Activated naive CD4-positive, alpha-beta T cell treated with anti-CD3 and anti-CD28 coated beads, Interleukin-2, amount 10 ng/mL, durations not matched to agents 7 days and 5 days (primary cell): ENCODE measurements at regions not wholly inside any gene's neighbourhood (a gene's known extent, or its start where the extent isn't known, plus 50 kb on each side); places are given as distances from the start of the nearest gene placed in this dataset.

ENCODE experiments used
- CTCF ChIA-PET: fragments of 350-600 bp; sonication (Branson Sonifier 250); formaldehyde crosslinking; loops from one replicate; lab custom pipeline; 2021; ENCODE audit warnings: antibody characterized with exemption; lab: Charles Lee
- DNase-seq: peaks from one replicate; pipeline ENCODE4 v3.0.0-alpha.2; 2020
- H3K27ac Mint-ChIP-seq: one replicate; pipeline ENCODE4 v1.8.0; 2021; ENCODE audit warnings: mild to moderate bottlenecking, moderate library complexity, mixed read lengths
- H3K27me3 Mint-ChIP-seq: one replicate; pipeline ENCODE4 v1.8.0; 2021; ENCODE audit warnings: mild to moderate bottlenecking, mixed read lengths
- H3K36me3 Mint-ChIP-seq: one replicate; pipeline ENCODE4 v1.8.0; 2021; ENCODE audit warnings: mixed read lengths
- H3K4me1 Mint-ChIP-seq: one replicate; pipeline ENCODE4 v1.8.0; 2021; ENCODE audit warnings: mixed read lengths
- H3K4me3 Mint-ChIP-seq: one replicate; pipeline ENCODE4 v1.8.0; 2021; ENCODE audit warnings: mild to moderate bottlenecking, moderate library complexity, mixed read lengths
- H3K9me3 Mint-ChIP-seq: one replicate; pipeline ENCODE4 v1.8.0; 2021; ENCODE audit warnings: mixed read lengths

GRCh38 chr18:24546307-24546706, 85.9 kb downstream of the HRH4 start:
- no peak overlapping the region for H3K27ac Mint-ChIP-seq
- H3K36me3 Mint-ChIP-seq: no peaks in the 10 kb centered on the region
- H3K4me1 Mint-ChIP-seq: no peaks in the 10 kb centered on the region
- DNase-seq: no peak
- no peaks in the 10 kb centered on the region for H3K27me3 Mint-ChIP-seq
- H3K4me3 Mint-ChIP-seq: no peak overlapping the region
- CTCF ChIA-PET: interaction anchor here (4.4 kb wide), 1 partner anchor 181 kb away, joined by 13 read pairs; no protein-coding TSS in a partner anchor
- no peaks in the 10 kb centered on the region for H3K9me3 Mint-ChIP-seq

DNA sequence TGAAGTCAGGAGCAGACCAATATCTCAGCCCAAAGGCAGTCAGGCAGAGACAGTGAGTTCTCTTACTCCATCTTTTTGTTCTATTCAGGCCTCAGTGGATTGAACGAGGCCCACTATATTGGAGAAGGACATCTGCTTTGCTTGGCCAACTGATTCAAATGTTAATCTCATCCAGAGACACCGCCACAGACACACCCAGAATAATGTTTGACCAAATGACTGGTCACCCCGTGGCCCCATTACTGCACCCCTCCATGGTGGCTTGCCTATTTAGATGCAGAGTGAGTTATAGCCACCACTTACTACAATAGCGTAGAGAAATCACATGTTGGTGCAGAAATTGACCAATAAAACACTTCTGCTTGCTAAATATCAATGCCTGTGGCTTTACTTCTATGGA, 88.1 kb downstream of the HRH4 start:
- Mint-ChIP-seq H3K9me3 (no peaks in the 10 kb centered on the region), H3K27ac (no peak overlapping the region), H3K4me3 (no peak overlapping the region), H3K36me3 (no peaks in the 10 kb centered on the region), H3K27me3 (peaks cover 7% of the 10 kb centered on the region), H3K4me1 (no peaks in the 10 kb centered on the region)
- DNase-seq: no peak
- CTCF ChIA-PET: no interaction called here

DNA sequence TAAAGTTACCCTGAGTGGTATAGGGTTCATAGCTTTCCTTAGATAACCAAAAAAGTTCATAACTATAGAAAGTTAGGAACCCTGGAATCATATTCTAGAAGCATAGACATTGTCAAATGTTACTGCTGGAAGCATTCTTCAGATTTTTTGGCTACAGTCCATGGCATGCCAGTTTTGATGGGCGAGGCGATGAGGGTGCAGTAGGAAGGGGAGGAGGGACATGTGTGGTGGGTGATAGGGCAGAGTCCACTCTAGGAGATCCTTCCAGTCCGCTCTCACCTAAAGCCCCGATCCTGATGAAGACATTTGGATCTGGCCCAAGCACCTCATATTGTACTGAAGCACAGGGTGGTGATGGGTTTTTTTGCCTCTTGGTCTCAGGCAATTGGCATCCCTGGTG, 91.8 kb downstream of the HRH4 start:
- CTCF ChIA-PET: no interaction called here
- no peaks in the 10 kb centered on the region for H3K36me3 Mint-ChIP-seq

GRCh38 chr18:24553571-24554285, 93.3 kb downstream of the HRH4 start:
- CTCF ChIA-PET: interaction anchor here (0.7 kb wide), 1 partner anchor 106 kb away, joined by 5 read pairs; no protein-coding TSS in a partner anchor
- H3K4me1 Mint-ChIP-seq: no peaks in the 10 kb centered on the region

More for the DNA sequence above, 91.8 kb downstream of the HRH4 start:
- no peaks in the 10 kb centered on the region for H3K9me3 Mint-ChIP-seq
- H3K27me3 Mint-ChIP-seq: peaks cover 13% of the 10 kb centered on the region
- H3K27ac Mint-ChIP-seq: no peak overlapping the region
- H3K4me1 Mint-ChIP-seq: no peaks in the 10 kb centered on the region
- no peak overlapping the region for H3K4me3 Mint-ChIP-seq
- DNase-seq: no peak

GRCh38 chr18:24558403-24558802, 98.0 kb downstream of the HRH4 start:
- Mint-ChIP-seq H3K4me1 (no peaks in the 10 kb centered on the region), H3K27me3 (peaks cover 6% of the 10 kb centered on the region), H3K27ac (no peak overlapping the region), H3K9me3 (no peaks in the 10 kb centered on the region), H3K36me3 (no peaks in the 10 kb centered on the region), H3K4me3 (no peak overlapping the region)
- DNase-seq: no peak
- CTCF ChIA-PET: interaction anchor here (1.1 kb wide), 1 partner anchor 70 kb away, joined by 3 read pairs; no protein-coding TSS in a partner anchor

More at GRCh38 chr18:24553571-24554285, 93.3 kb downstream of the HRH4 start:
- Mint-ChIP-seq H3K36me3 (no peaks in the 10 kb centered on the region), H3K4me3 (no peak overlapping the region), H3K27ac (no peak overlapping the region), H3K27me3 (peaks cover 13% of the 10 kb centered on the region), H3K9me3 (no peaks in the 10 kb centered on the region)
- DNase-seq: no peak

DNA sequence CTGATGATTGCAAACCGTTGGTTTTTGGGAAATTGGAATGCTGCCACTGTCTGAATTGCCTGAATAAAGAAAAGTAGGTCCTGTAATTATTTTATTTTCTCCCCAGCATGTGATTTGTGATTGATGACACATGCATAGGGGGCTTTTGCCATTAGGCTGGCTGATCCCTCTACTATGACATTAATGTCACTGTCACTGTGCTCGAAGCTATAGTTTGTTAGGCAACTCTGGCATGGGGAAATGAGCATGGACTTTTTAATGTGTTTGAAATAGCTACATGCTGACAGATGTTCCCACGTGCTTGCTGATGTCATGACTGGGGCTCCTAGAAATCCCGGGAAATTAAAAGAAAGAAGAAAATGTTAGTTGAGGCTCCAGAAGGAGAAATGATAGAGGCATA, 99.1 kb downstream of the HRH4 start:
- H3K27me3 Mint-ChIP-seq: peaks cover 6% of the 10 kb centered on the region
- H3K4me3 Mint-ChIP-seq: no peak overlapping the region
- H3K4me1 Mint-ChIP-seq: no peaks in the 10 kb centered on the region
- no peak for DNase-seq
- no peaks in the 10 kb centered on the region for H3K9me3 Mint-ChIP-seq
- no peaks in the 10 kb centered on the region for H3K36me3 Mint-ChIP-seq
- H3K27ac Mint-ChIP-seq: no peak overlapping the region
- CTCF ChIA-PET: interaction anchor here (1.1 kb wide), 1 partner anchor 71 kb away, joined by 3 read pairs; no protein-coding TSS in a partner anchor

DNA sequence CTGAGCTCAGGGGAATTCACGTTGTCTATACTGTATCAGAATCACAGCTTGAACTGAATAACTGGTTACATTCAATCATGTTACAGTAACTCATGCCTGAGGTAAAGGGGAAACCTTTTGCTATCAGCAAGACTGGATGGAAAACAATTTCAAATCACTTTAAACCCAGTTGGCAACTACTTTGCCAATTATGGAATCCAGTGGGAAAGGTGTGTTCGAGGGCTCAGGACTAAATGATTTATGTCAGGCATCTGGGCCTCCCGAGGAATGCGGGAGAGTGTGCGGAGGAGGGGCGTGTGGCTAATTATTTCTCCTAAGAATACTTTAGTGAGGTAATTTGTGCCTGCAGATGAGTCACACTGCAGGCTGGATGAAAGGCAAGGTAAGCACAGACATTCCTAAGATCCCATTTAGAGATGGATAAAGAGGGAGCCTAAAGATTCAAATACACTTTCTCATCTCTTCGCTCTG, 100.1 kb downstream of the HRH4 start:
- CTCF ChIA-PET: no interaction called here
- Mint-ChIP-seq H3K27ac (no peak overlapping the region), H3K4me1 (no peaks in the 10 kb centered on the region), H3K9me3 (no peaks in the 10 kb centered on the region), H3K27me3 (no peaks in the 10 kb centered on the region), H3K36me3 (no peaks in the 10 kb centered on the region), H3K4me3 (no peak overlapping the region)
- no peak for DNase-seq

DNA sequence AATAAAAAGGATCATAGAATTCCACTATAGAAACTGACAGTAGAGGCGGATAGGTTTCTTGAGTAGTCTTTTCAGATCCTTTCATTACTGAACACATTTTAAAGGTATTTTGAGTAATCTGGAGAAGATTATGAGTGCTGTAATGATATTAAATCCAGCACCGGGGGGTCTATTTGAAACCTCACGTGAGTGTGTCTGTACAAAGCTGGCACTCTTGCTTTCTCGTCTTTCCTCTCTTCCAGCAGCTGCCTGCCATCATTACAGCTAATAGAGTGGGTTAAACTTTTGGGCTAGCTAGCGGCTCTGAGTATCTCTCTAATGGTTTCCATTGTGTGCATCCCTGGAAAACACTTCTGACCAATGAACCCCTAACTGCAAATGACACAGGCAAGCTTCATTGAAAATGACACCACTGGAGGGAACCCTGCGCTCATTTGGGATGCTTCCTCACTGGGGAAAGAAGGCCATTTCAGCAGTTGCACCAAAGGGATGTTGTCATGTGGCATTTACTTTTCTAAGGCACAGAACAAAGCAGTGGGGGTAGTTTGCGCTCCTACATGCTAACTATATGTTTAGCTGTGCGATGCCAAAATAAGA, 101.0 kb downstream of the HRH4 start:
- H3K27me3 Mint-ChIP-seq: no peaks in the 10 kb centered on the region
- H3K4me3 Mint-ChIP-seq: no peak overlapping the region
- H3K36me3 Mint-ChIP-seq: no peaks in the 10 kb centered on the region

GRCh38 chr18:24567199-24567598, 106.8 kb downstream of the HRH4 start:
- Mint-ChIP-seq H3K27me3 (no peaks in the 10 kb centered on the region), H3K36me3 (no peaks in the 10 kb centered on the region), H3K4me1 (no peaks in the 10 kb centered on the region), H3K27ac (no peak overlapping the region), H3K9me3 (no peaks in the 10 kb centered on the region), H3K4me3 (no peak overlapping the region)
- DNase-seq: no peak
- CTCF ChIA-PET: no interaction called here

More for the DNA sequence above, 101.0 kb downstream of the HRH4 start:
- Mint-ChIP-seq H3K27ac (no peak overlapping the region), H3K9me3 (no peaks in the 10 kb centered on the region), H3K4me1 (no peaks in the 10 kb centered on the region)
- DNase-seq: no peak
- CTCF ChIA-PET: interaction anchor here (0.7 kb wide), 1 partner anchor 164 kb away, joined by 3 read pairs; no protein-coding TSS in a partner anchor

- peaks cover 8% of the 10 kb centered on the region for H3K9me3 Mint-ChIP-seq
- no peaks in the 10 kb centered on the region for H3K27me3 Mint-ChIP-seq
- CTCF ChIA-PET: no interaction called here
- H3K36me3 Mint-ChIP-seq: no peaks in the 10 kb centered on the region
- no peak overlapping the region for H3K27ac Mint-ChIP-seq
- no peak overlapping the region for H3K4me3 Mint-ChIP-seq
- no peak for DNase-seq
- no peaks in the 10 kb centered on the region for H3K4me1 Mint-ChIP-seq
These were observed 110.3 kb downstream of the HRH4 start for GRCh38 chr18:24570716-24571115.

GRCh38 chr18:24582771-24583170, 122.3 kb downstream of the HRH4 start:
- Mint-ChIP-seq H3K36me3 (no peaks in the 10 kb centered on the region), H3K27me3 (no peaks in the 10 kb centered on the region), H3K9me3 (no peaks in the 10 kb centered on the region), H3K4me1 (no peaks in the 10 kb centered on the region), H3K4me3 (no peak overlapping the region), H3K27ac (no peak overlapping the region)
- CTCF ChIA-PET: no interaction called here
- no peak for DNase-seq

DNA sequence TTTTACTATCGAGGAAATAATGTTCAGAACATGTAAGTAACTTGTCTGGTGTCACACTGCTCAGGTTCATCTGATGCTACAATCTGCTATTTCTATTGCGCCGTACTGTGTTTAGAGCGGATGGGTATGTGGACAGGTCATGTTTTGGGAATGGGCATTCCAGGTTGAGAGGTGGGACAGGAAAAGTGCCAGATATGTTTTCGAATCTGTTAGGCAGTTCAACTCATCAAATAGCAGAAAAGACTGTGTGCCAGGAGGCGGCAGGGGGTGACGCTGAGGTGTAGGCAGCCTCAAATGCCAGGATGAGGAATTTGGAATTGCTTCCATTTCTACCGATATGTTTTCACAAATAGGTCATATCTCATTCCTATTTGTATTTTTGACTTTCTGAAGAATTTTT, 123.8 kb downstream of the HRH4 start:
- Mint-ChIP-seq H3K36me3 (no peaks in the 10 kb centered on the region), H3K27ac (no peak overlapping the region), H3K4me3 (no peak overlapping the region), H3K4me1 (no peaks in the 10 kb centered on the region), H3K27me3 (no peaks in the 10 kb centered on the region), H3K9me3 (no peaks in the 10 kb centered on the region)
- DNase-seq: no peak
- CTCF ChIA-PET: no interaction called here

- no peaks in the 10 kb centered on the region for H3K36me3 Mint-ChIP-seq
- H3K4me1 Mint-ChIP-seq: no peaks in the 10 kb centered on the region
- no peak overlapping the region for H3K4me3 Mint-ChIP-seq
- DNase-seq: no peak
- CTCF ChIA-PET: no interaction called here
- peaks cover under 1% of the 10 kb centered on the region for H3K27me3 Mint-ChIP-seq
- no peak overlapping the region for H3K27ac Mint-ChIP-seq
- no peaks in the 10 kb centered on the region for H3K9me3 Mint-ChIP-seq
These were observed 124.4 kb downstream of the HRH4 start for GRCh38 chr18:24584813-24585212.

DNA sequence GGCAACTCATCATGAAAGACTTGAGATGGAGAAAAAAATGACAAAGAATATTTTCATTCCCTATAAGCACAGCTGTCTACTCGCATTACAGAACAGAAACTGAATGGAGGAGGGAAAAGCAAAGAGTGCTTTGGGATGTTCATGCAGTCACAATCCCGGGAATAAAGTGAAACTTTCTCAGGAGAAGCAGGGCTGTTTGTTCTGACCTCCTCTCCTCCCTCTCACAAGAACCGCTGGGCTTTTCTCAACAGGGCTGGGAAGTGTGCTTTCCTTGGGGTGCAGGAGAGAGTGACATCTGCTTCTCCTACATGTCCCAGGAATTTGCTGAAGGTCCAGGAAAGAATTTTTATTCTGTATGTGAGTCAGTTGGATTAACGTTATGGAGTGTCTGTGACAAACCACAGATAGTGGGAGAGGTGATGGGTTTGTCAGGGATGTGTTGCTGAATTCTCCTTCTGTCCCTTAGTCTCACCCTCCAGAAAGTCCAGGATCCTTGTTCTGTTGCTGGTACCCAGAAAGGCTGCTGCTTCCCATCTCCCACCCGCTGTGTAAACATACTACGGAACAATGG, 125.6 kb downstream of the HRH4 start:
- Mint-ChIP-seq H3K27me3 (peaks cover 5% of the 10 kb centered on the region), H3K4me3 (no peak overlapping the region), H3K4me1 (no peaks in the 10 kb centered on the region), H3K36me3 (no peaks in the 10 kb centered on the region), H3K27ac (no peak overlapping the region), H3K9me3 (no peaks in the 10 kb centered on the region)
- CTCF ChIA-PET: no interaction called here
- DNase-seq: no peak
